A549 (cell line): ENCODE measurements at regions not wholly inside any gene's neighbourhood (a gene's known extent, or its start where the extent isn't known, plus 50 kb on each side); places are given as distances from the start of the nearest gene placed in this dataset.
A peak's percentile ranks its signal among the peaks of the same experiment; 100 is the strongest.

ENCODE experiments used
- ATAC-seq, 2 experiments: fragments of 200-7000 bp in 1 of 2; fragments of >200 bp in 1 of 2; cut with Nextera tagmentation in 1 of 2; cut with Tn5 transposase in 1 of 2; 3 replicates each; pipeline versions ENCODE4 v1.8.0 to v1.9.1; 2018 to 2020; ENCODE audit warnings: mild to moderate bottlenecking in 1 of 2, moderate library complexity in 1 of 2
- CTCF ChIA-PET: fragments of 300-600 bp; sonication (Branson Sonifier 250); formaldehyde crosslinking; extraction: SDS; loops from one replicate; lab custom pipeline; 2021; ENCODE audit warnings: antibody characterized with exemption, inconsistent platforms; lab: Yijun Ruan, JAX
- POLR2A ChIA-PET: fragments of 350-600 bp; formaldehyde crosslinking; extraction: SDS; loops from one replicate; lab custom pipeline; 2021; ENCODE audit warnings: antibody characterized with exemption, inconsistent platforms; lab: Yijun Ruan, JAX
- DNase-seq, 2 experiments: peaks; one replicate each; pipeline versions ENCODE4 v3.0.0 to v3.0.0-alpha.2; 2011 to 2016; ENCODE audit warnings: low read depth in 1 of 2, low spot score in 1 of 2
- FAIRE-seq: peaks from 2 replicates; lab custom pipeline; 2011; peaks lifted over from hg19 to GRCh38; lab: Jason Lieb, UNC
- H3K27ac ChIP-seq, 2 experiments: fragments of >200 bp; sonication (Bioruptor Twin); formaldehyde crosslinking; 3 replicates each; pipeline ENCODE4 v1.5.1; 2016 to 2017
- H3K4me1 ChIP-seq: fragments of >200 bp; sonication (Bioruptor Twin); formaldehyde crosslinking; 3 replicates; pipeline ENCODE4 v1.6.1; 2016
- H3K4me2 ChIP-seq: fragments of >200 bp; sonication (Bioruptor Twin); formaldehyde crosslinking; 3 replicates; pipeline ENCODE4 v1.6.1; 2016
- H3K4me3 ChIP-seq: fragments of >200 bp; sonication (Bioruptor Twin); formaldehyde crosslinking; 3 replicates; pipeline ENCODE4 v1.5.1; 2016
- H3K9me3 ChIP-seq: fragments of >200 bp; sonication (Bioruptor Twin); formaldehyde crosslinking; 3 replicates; pipeline ENCODE4 v1.6.1; 2016
- BCL3 ChIP-seq: fragments of >200 bp; sonication (Bioruptor Twin); formaldehyde crosslinking; IDR thresholded peaks from 3 replicates; pipeline ENCODE4 v1.6.1; 2016
- BHLHE40 ChIP-seq: IDR thresholded peaks from 2 replicates; pipeline ENCODE4 v1.6.1; 2012; ENCODE audit warnings: low read depth, low read length, inconsistent platforms
- CEBPB ChIP-seq, 2 experiments: fragments of >200 bp in 1 of 2; sonication (Bioruptor Twin) in 1 of 2; formaldehyde crosslinking in 1 of 2; IDR thresholded peaks; 2 replicates each; pipeline ENCODE4 v1.6.1; 2012 to 2016
- CHD2 ChIP-seq: fragments of 150-350 bp; IDR thresholded peaks from 2 replicates; pipeline ENCODE4 v1.6.1; 2014; ENCODE audit warnings: low read length; ENCODE audit not compliant: partially characterized antibody
- EHF ChIP-seq: fragments of 250-450 bp; sonication (Bioruptor Pico); IDR thresholded peaks from 2 replicates; pipeline ENCODE4 v1.5.0; 2020; ENCODE audit warnings: mild to moderate bottlenecking
- EHMT2 ChIP-seq: fragments of 200-600 bp; sonication (generic); IDR thresholded peaks from 2 replicates; pipeline ENCODE4 v1.6.1; 2016; ENCODE audit warnings: antibody characterized with exemption, low read depth, mild to moderate bottlenecking, moderate library complexity
- ELK1 ChIP-seq: fragments of 150-350 bp; IDR thresholded peaks from 2 replicates; pipeline ENCODE4 v1.6.1; 2014; ENCODE audit warnings: low read depth, mild to moderate bottlenecking, low read length
- FOSB ChIP-seq: fragments of 250-450 bp; sonication (Bioruptor Pico); IDR thresholded peaks from 2 replicates; pipeline ENCODE4 v1.5.0; 2020; ENCODE audit warnings: mild to moderate bottlenecking, moderate library complexity
- FOSL2 ChIP-seq, 2 experiments: fragments of 450-650 bp in 1 of 2; fragments of >200 bp in 1 of 2; sonication (Bioruptor Twin) in 1 of 2; formaldehyde crosslinking; IDR thresholded peaks; 2 replicates each; pipeline versions ENCODE4 v1.5.0 to v1.6.1; 2016 to 2020; ENCODE audit warnings: mild to moderate bottlenecking in 1 of 2, moderate library complexity in 1 of 2
- FOXS1 ChIP-seq: fragments of 250-450 bp; sonication (Bioruptor Pico); IDR thresholded peaks from 2 replicates; pipeline ENCODE4 v1.5.0; 2020; ENCODE audit warnings: mild to moderate bottlenecking, moderate library complexity
- GATA3 ChIP-seq: IDR thresholded peaks from 2 replicates; pipeline ENCODE4 v1.6.1; 2012; ENCODE audit warnings: borderline replicate concordance
- HES2 ChIP-seq: fragments of >200 bp; sonication (Bioruptor Twin); formaldehyde crosslinking; IDR thresholded peaks from 2 replicates; pipeline ENCODE4 v1.6.1; 2016
- HEYL ChIP-seq: fragments of 250-450 bp; sonication (Bioruptor Pico); IDR thresholded peaks from 2 replicates; pipeline ENCODE4 v1.8.0; 2021; ENCODE audit warnings: mild to moderate bottlenecking, moderate library complexity
- HOXB5 ChIP-seq: fragments of 250-450 bp; sonication (Bioruptor Pico); IDR thresholded peaks from 2 replicates; pipeline ENCODE4 v1.5.0; 2020; ENCODE audit warnings: mild to moderate bottlenecking, moderate library complexity
- JUN ChIP-seq, 2 experiments: fragments of >200 bp; sonication (Bioruptor Twin); formaldehyde crosslinking; IDR thresholded peaks; 2 replicates in 1 of 2; 3 replicates in 1 of 2; pipeline ENCODE4 v1.6.1; 2016 to 2017
- MYC ChIP-seq: IDR thresholded peaks from 2 replicates; pipeline ENCODE4 v1.6.1; 2012; ENCODE audit warnings: mild to moderate bottlenecking, inconsistent platforms, low read length, improper control_type of control experiment, borderline replicate concordance
- NFE2L2 ChIP-seq: fragments of 150-350 bp; conservative IDR thresholded peaks from 2 replicates; pipeline ENCODE4 v1.6.1; 2014; ENCODE audit warnings: low read length
- POLR2A ChIP-seq: IDR thresholded peaks from 2 replicates; pipeline ENCODE4 v1.6.1; 2012; ENCODE audit warnings: mild to moderate bottlenecking, low read length
- POLR2AphosphoS2 ChIP-seq: conservative IDR thresholded peaks from 2 replicates; pipeline ENCODE4 v1.6.1; 2012; ENCODE audit warnings: low read length, improper control_type of control experiment, inconsistent platforms
- RARB ChIP-seq: fragments of 250-450 bp; sonication (Bioruptor Pico); IDR thresholded peaks from 2 replicates; pipeline ENCODE4 v1.8.0; 2021; ENCODE audit warnings: mild to moderate bottlenecking, moderate library complexity
- RNF2 ChIP-seq: fragments of 200-600 bp; sonication (generic); IDR thresholded peaks from 2 replicates; pipeline ENCODE4 v1.6.1; 2016; ENCODE audit warnings: low read depth, mild to moderate bottlenecking, antibody characterized with exemption, moderate library complexity, borderline replicate concordance
- SREBF2 ChIP-seq: fragments of 450-650 bp; IDR thresholded peaks from 2 replicates; pipeline ENCODE4 v1.6.1; 2014; ENCODE audit warnings: mild to moderate bottlenecking, moderate library complexity
- ZFP36 ChIP-seq: fragments of 450-650 bp; IDR thresholded peaks from 2 replicates; pipeline ENCODE4 v1.6.1; 2014; ENCODE audit warnings: borderline replicate concordance; ENCODE audit not compliant: partially characterized antibody
- ZNF302 ChIP-seq: fragments of 250-450 bp; sonication (Bioruptor Pico); IDR thresholded peaks from 2 replicates; pipeline ENCODE4 v1.9.0; 2021; ENCODE audit warnings: inconsistent platforms, mild to moderate bottlenecking, moderate library complexity
- WGBS: methylation state at CpG from one replicate; pipeline ENCODE4 v1.1.6; 2017; ENCODE audit errors: missing lambda C conversion rate; 5-methylcytosine and 5-hydroxymethylcytosine counted together

GRCh38 chr7:1314021-1314907 is 81.6 kb downstream of the UNCX start:
- no peaks in the 10 kb centered on the region for H3K4me1 ChIP-seq
- 59% methylated on average over 15 of the region's 28 CpGs for WGBS
- DNase-seq (no peak), FAIRE-seq (no peak), ATAC-seq (peak in 1 of 2 experiments; percentile 20; a peak in 1 of 6 replicates)
- H3K4me2 ChIP-seq, result no peak overlapping the region
- H3K27ac ChIP-seq, result no peak overlapping the region
- TF ChIP-seq EHMT2, result no peak
- no peak for TF ChIP-seq ZFP36
- TF ChIP-seq HEYL (CRISPR knock-in tag), result no peak
- no peak for TF ChIP-seq EHF (CRISPR knock-in tag)
- no peak for TF ChIP-seq RNF2
- no peak for TF ChIP-seq FOXS1 (CRISPR knock-in tag)
- no peak for TF ChIP-seq POLR2AphosphoS2
- TF ChIP-seq CEBPB (IDR thresholded peaks at IDR 0.05), result no peak
- TF ChIP-seq POLR2A, result no peak
- no peak for TF ChIP-seq GATA3
- no peak for TF ChIP-seq NFE2L2
- no peak for TF ChIP-seq BHLHE40
- no peak for TF ChIP-seq RARB (CRISPR knock-in tag)
- TF ChIP-seq ELK1, result no peak
- no peak for TF ChIP-seq MYC
- TF ChIP-seq HES2, result no peak
- no peak for TF ChIP-seq HOXB5 (CRISPR knock-in tag)
- no peak for TF ChIP-seq FOSB (CRISPR knock-in tag)
- no peaks in the 10 kb centered on the region for H3K9me3 ChIP-seq
- H3K4me3 ChIP-seq, result no peak overlapping the region
- ChIA-PET CTCF (no interaction called here), POLR2A (no interaction called here)

- H3K27ac ChIP-seq, result no peak overlapping the region
- H3K4me3 ChIP-seq, result no peak overlapping the region
- CTCF ChIA-PET, result interaction anchor here (1.3 to 1.5 kb wide), 3 partner anchors 11 to 132 kb away, joined by 3 to 4 read pairs (median 3); no protein-coding TSS in a partner anchor
- H3K4me1 ChIP-seq, result no peaks in the 10 kb centered on the region
- ATAC-seq, result no peak
- TF ChIP-seq FOSB (CRISPR knock-in tag) (no peak), SREBF2 (no peak), POLR2A (no peak), ZNF302 (CRISPR knock-in tag) (no peak), RARB (CRISPR knock-in tag) (no peak), JUN (IDR thresholded peaks at IDR 0.05) (no peak), FOSL2 (IDR thresholded peaks at IDR 0.05) (no peak), FOSL2 (CRISPR knock-in tag; IDR thresholded peaks at IDR 0.05) (no peak), EHF (CRISPR knock-in tag) (no peak), RNF2 (no peak), CHD2 (no peak), BCL3 (no peak)
- TF ChIP-seq, all 56 proteins: peak for 0
- H3K9me3 ChIP-seq, result no peaks in the 10 kb centered on the region
- no peak overlapping the region for H3K4me2 ChIP-seq
- DNase-seq, result no peak
- no peak for FAIRE-seq
- WGBS, result 70% methylated on average over 20 of the region's 26 CpGs
- POLR2A ChIA-PET, result no interaction called here
Observed at GRCh38 chr7:1314908-1315450, 82.3 kb downstream of the UNCX start.
